Activated CD4-positive, alpha-beta T cell treated with anti-CD3 and anti-CD28 coated beads for 36 hours (primary cell): ENCODE measurements at regions not wholly inside any gene's neighbourhood (a gene's known extent, or its start where the extent isn't known, plus 50 kb on each side); places are given as distances from the start of the nearest gene placed in this dataset.

Experiments
- ATAC-seq: fragments of 200-7000 bp; cut with Tn5 transposase; one replicate; pipeline ENCODE4 v1.10.0; 2021; ENCODE audit warnings: mild to moderate bottlenecking, moderate library complexity
- CTCF ChIA-PET: fragments of 350-600 bp; sonication (Branson Sonifier 250); formaldehyde crosslinking; loops from one replicate; lab custom pipeline; 2021; ENCODE audit warnings: antibody characterized with exemption; lab: Charles Lee
- POLR2A ChIA-PET: fragments of 350-600 bp; sonication (Branson Sonifier 250); formaldehyde crosslinking; loops from one replicate; lab custom pipeline; 2021; ENCODE audit warnings: antibody characterized with exemption, inconsistent platforms; lab: Charles Lee
- DNase-seq: peaks from one replicate; pipeline ENCODE4 v3.0.0-alpha.2; 2020
- H3K27ac Mint-ChIP-seq: one replicate; pipeline ENCODE4 v1.8.0; 2021; ENCODE audit warnings: mixed read lengths
- H3K27me3 Mint-ChIP-seq: one replicate; pipeline ENCODE4 v1.8.0; 2021; ENCODE audit warnings: mixed read lengths
- H3K36me3 Mint-ChIP-seq: one replicate; pipeline ENCODE4 v1.8.0; 2021; ENCODE audit warnings: low read depth, mixed read lengths
- H3K4me1 Mint-ChIP-seq: one replicate; pipeline ENCODE4 v1.8.0; 2021; ENCODE audit warnings: mixed read lengths
- H3K4me3 Mint-ChIP-seq: one replicate; pipeline ENCODE4 v1.8.0; 2021; ENCODE audit warnings: mild to moderate bottlenecking, moderate library complexity, mixed read lengths
- H3K9me3 Mint-ChIP-seq: one replicate; pipeline ENCODE4 v1.8.0; 2021; ENCODE audit warnings: low read depth, mixed read lengths
- intact Hi-C, 2 experiments: fragments of 100-400 bp; cut with DNase I in 1 of 2; cut with micrococcal nuclease in 1 of 2; formaldehyde crosslinking; loops; one replicate each; pipeline versions ENCODE4 v1.14.2 to v1.15.1; 2022 to 2024; cut with DNase I, micrococcal nuclease

DNA sequence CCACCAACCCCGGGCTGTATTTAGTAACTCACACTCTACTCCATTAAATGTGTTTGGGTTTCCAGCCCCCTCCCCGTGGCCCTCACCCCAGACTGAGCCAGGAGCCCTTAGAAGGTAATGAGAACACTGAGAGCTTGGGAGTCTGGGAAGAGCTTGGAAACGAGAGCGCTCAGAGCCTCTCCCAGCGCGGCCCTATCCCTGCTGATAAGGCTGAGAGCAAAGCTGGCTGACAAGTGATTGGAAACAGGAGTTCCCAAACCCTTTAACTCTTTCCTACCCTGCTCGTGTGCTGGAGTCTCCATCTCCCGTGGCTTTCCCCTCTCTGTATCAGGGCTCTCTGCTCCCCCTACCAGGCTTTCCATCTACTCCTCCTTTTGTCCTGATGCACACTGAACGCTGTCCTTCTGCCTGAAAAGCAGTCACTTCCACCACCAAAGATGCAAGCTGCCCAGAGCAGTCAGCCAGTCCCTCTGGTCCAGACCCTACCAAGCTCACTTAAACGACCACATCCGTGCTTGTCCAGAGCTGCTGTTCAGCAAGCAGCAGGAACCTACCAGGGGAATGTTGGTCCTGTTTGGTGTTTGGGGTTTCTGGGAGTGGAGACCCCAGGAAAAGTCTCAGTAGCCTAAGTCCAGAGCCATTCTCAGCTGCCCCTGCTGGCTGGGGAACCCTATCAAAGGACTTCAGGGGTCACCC is 100.0 kb upstream of the PKDCC start:
- Mint-ChIP-seq H3K4me3 (no peak overlapping the region), H3K4me1 (no peaks in the 10 kb centered on the region), H3K27me3 (peaks cover 9% of the 10 kb centered on the region), H3K9me3 (no peaks in the 10 kb centered on the region), H3K27ac (no peak overlapping the region), H3K36me3 (no peaks in the 10 kb centered on the region)
- POLR2A ChIA-PET: no interaction called here
- CTCF ChIA-PET: interaction anchor here (1.5 kb wide), 1 partner anchor 107 kb away, joined by 3 read pairs; no protein-coding TSS in a partner anchor
- DNase-seq (no peak), ATAC-seq (no peak)
- intact Hi-C loops: no loop called here

DNA sequence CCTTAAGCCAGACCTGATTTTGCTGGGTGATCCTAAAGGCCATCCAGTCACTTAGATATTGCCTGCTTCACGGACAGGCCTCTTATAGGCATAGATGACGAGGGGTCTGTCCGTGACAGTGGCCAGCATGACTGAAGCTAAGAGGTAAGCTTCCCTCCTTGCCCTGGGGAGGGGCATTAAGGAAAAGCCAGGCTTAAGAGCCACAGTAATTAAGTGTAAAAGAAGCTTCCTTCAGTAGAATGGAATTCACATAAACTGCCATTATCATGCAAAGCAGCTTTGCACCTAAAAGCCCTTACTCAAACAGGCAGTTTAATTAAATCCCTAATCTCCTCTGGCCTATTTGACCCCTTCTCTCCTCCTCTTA is 99.4 kb upstream of the PKDCC start:
- Mint-ChIP-seq H3K4me3 (no peak overlapping the region), H3K4me1 (peaks cover 2% of the 10 kb centered on the region), H3K27me3 (peaks cover 8% of the 10 kb centered on the region), H3K27ac (no peak overlapping the region), H3K36me3 (no peaks in the 10 kb centered on the region), H3K9me3 (no peaks in the 10 kb centered on the region)
- CTCF ChIA-PET: no interaction called here
- DNase-seq: no peak
- intact Hi-C loops: no loop called here
- no peak for ATAC-seq
- POLR2A ChIA-PET: no interaction called here

DNA sequence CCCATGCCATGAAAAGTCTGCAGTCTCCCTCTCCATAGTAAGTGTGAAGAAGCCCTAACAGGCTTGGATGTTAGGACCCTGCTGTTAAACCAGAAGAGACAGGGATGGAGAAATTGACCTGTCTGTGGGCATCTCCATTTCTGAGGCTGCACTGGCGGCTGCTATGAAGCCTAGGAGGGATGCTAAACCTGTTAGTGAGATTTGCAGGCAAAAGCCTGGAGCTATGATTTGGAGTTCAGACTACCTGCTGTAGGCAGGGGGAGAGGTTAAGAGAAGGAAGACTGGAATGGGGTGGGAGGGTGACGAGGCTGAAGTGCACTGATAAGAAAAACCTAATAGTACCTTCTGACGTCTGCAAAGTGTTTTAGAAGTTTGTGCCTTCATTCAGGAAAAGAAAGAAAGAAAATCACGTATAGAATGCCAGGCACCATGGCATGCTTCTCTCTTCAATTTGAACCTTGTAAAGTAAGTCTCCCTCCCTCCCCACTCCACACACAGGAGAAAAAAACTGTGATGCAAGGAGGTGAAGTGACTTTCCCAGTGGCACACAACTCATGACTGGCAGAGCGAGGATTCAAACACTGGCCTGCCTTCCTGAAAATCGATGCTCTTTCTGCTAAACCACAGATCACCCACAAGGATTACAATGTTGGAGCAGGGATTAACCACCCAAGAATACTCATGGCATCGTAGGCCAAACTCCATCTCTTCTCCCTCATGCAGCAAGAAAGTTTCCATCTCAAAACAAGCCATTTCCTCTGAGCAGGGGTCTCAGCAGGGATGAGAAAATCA is 98.5 kb upstream of the PKDCC start:
- ChIA-PET POLR2A (no interaction called here), CTCF (interaction anchor here (0.6 kb wide), 1 partner anchor 138 kb away, joined by 3 read pairs; no protein-coding TSS in a partner anchor)
- Mint-ChIP-seq H3K4me1 (peaks cover 5% of the 10 kb centered on the region), H3K9me3 (no peaks in the 10 kb centered on the region), H3K36me3 (no peaks in the 10 kb centered on the region), H3K4me3 (no peak overlapping the region), H3K27me3 (peaks cover 2% of the 10 kb centered on the region), H3K27ac (no peak overlapping the region)
- ATAC-seq: no peak
- intact Hi-C loops: no loop called here
- no peak for DNase-seq

DNA sequence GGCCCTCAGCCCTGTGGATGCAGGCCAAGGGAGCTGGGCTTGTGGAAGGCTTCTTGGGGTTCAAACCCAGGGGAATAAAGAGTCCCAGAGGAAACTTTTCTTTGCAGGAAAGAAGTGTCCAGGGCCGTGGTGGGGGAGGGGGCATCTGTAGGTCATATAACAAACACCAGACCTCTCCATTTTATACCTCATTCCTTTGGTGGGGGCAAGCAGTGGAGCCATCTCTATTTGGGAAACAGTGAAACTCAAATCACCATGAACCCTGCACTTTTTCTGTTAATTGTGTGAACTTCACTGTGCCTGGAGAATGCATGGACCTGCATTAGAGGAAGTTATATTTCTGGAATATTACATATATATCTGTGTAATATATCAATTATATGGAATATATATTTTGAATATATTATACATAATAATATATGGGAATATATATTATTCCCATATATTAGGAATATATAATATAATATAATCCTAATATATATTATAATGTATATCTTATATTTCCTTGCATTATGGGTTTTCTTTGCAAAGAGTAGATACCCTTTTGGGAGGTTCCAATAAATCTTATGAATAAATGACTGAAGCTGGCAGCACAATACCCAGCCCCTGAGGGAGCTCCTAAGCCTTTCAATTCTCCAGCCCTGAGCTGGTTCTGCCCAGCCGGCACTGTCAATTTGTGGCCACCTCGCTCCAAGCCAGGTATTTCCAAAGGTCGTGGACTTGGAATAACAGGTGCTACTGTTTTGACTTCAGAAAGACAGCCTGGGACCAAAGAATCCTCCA is 97.7 kb upstream of the PKDCC start:
- ChIA-PET CTCF (no interaction called here), POLR2A (no interaction called here)
- DNase-seq (no peak), ATAC-seq (no peak)
- no peaks in the 10 kb centered on the region for H3K9me3 Mint-ChIP-seq
- intact Hi-C loops: no loop called here
- peaks cover 2% of the 10 kb centered on the region for H3K27me3 Mint-ChIP-seq
- no peak overlapping the region for H3K4me3 Mint-ChIP-seq
- peaks cover 5% of the 10 kb centered on the region for H3K4me1 Mint-ChIP-seq
- H3K27ac Mint-ChIP-seq: no peak overlapping the region
- no peaks in the 10 kb centered on the region for H3K36me3 Mint-ChIP-seq

DNA sequence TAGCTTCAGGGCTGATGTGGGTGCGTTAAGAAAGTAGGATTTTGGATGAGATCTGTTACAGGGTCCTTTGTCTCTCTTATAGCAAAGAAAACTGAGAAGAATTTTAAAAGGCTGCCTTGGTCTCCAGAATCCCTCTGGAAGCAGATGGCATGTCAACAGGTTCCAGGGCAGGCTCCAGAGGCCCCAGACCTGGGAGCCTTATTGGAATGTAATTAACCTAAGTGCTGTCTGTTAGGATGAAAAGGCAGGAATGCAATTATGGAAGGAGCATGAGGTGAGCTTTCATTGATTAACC is 97.2 kb upstream of the PKDCC start:
- Mint-ChIP-seq H3K27me3 (peaks cover 2% of the 10 kb centered on the region), H3K4me3 (no peak overlapping the region), H3K4me1 (peaks cover 5% of the 10 kb centered on the region), H3K36me3 (no peaks in the 10 kb centered on the region), H3K9me3 (no peaks in the 10 kb centered on the region), H3K27ac (no peak overlapping the region)
- ATAC-seq (no peak), DNase-seq (no peak)
- CTCF ChIA-PET: no interaction called here
- POLR2A ChIA-PET: interaction anchor here (0.6 kb wide), 1 partner anchor 1768 kb away, joined by 8 read pairs; no protein-coding TSS in a partner anchor
- intact Hi-C loops: no loop called here

DNA sequence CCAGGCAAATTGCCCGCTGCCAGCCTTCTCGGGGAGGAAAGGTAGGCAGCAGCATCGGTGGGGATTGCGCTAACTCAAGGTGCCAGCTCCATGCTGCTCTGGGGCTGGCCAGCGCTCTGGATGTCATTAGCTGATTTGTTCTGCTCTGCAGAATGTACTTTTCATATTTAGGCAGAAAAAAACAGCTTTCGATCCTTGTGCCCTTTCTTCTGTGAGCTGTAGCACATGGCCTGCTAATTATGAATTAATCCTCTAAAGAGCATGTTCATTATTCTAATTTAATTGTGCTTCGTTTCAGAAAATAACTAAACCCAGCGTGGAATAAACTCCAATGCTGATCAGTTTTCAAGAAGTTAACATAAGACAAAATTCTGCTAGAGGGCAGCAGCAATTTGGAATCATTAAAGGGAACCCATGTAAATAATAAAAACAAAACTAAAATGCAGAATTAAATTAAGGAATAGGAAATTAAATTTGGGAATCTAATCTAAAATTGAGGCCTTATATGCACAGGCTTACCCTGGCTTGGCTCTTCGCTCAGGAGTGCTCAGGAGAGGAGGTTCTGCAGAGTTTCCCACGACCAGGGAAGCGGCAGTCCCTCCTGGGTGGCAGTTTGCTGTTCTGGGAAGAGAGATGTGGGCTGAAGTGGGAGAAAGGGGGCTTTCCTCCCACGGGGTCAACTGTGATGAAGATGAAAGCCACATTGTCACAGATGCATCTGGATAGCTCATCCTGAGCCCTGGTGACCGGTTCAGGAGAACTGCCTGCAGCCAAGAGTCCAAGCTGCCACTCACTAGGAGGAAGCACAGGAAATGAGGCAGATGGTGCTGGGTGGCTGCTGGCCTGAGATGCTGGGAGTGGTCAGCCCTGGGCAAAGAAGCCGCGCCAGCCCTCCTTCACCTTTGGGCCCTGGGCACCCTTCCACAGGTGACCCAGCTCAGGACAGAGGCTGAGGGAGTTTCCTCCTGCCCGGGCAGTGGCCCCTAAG is 93.2 kb upstream of the PKDCC start:
- POLR2A ChIA-PET: no interaction called here
- intact Hi-C loops: no loop called here
- ATAC-seq: no peak
- no peak for DNase-seq
- no peaks in the 10 kb centered on the region for H3K36me3 Mint-ChIP-seq
- H3K4me1 Mint-ChIP-seq: peaks cover 5% of the 10 kb centered on the region
- CTCF ChIA-PET: no interaction called here
- no peaks in the 10 kb centered on the region for H3K9me3 Mint-ChIP-seq
- no peak overlapping the region for H3K4me3 Mint-ChIP-seq
- H3K27me3 Mint-ChIP-seq: peaks cover 2% of the 10 kb centered on the region
- no peak overlapping the region for H3K27ac Mint-ChIP-seq

DNA sequence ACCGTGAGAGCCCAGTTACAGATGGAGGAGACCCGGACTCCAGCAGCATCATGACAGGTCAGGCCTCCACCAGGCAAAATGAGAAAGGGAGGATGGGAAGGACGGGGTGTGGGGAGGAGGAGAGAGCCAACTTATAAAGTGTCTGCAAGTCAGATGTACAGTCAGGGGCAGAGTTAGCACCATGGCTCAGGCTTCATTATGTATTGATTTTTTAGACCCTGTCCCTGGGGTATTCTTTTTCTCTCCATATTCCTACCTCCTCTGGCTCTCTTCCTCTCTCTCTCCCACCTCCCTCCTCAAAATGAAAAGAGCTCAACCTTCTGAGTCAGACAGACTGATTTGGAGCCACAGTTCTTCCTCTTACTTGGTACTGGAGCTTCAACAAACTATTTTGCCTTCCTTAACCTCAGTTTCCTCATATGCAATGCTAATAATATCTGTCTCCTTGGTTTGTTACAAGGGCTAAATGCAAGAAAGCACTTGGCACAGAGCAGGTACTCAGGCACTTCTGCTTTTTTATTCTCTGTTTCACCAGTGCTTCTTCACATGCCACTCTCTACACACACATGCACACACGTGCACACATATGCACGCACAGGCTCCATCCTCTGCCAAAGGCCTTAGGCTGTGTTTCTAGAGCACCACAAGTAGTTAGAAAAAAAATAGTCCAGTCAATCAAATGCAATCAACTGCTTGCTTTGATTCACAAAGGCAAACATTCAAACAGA is 92.3 kb upstream of the PKDCC start:
- Mint-ChIP-seq H3K9me3 (no peaks in the 10 kb centered on the region), H3K4me1 (peaks cover 5% of the 10 kb centered on the region), H3K4me3 (no peak overlapping the region), H3K27me3 (peaks cover 5% of the 10 kb centered on the region), H3K36me3 (no peaks in the 10 kb centered on the region), H3K27ac (no peak overlapping the region)
- DNase-seq (no peak), ATAC-seq (no peak)
- POLR2A ChIA-PET: no interaction called here
- intact Hi-C loops: no loop called here
- CTCF ChIA-PET: no interaction called here

DNA sequence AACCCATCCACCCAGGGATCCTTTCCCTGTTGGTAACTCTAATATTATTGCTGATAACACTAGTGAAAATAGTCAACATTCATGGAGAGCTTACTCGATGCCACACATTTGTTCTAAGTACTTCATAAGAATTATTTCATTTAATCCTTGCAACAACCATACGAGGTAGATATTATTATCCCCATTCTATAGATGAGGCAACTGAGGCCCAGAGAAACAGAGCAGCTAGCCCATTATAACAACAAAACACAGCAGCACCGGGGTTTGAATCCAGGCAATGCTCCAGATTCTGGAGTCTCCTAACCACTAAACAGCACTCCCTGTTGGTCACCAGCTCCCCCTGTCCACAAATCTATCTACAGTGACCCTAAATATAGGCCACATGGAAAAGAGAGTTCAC is 90.4 kb upstream of the PKDCC start:
- peaks cover 6% of the 10 kb centered on the region for H3K27me3 Mint-ChIP-seq
- no peaks in the 10 kb centered on the region for H3K9me3 Mint-ChIP-seq
- peaks cover 5% of the 10 kb centered on the region for H3K4me1 Mint-ChIP-seq
- intact Hi-C loops: no loop called here
- ATAC-seq (no peak), DNase-seq (no peak)
- no peaks in the 10 kb centered on the region for H3K36me3 Mint-ChIP-seq
- H3K4me3 Mint-ChIP-seq: no peak overlapping the region
- ChIA-PET POLR2A (no interaction called here), CTCF (interaction anchor here (0.6 kb wide), 1 partner anchor 21 kb away, joined by 3 read pairs; no protein-coding TSS in a partner anchor)
- H3K27ac Mint-ChIP-seq: no peak overlapping the region

DNA sequence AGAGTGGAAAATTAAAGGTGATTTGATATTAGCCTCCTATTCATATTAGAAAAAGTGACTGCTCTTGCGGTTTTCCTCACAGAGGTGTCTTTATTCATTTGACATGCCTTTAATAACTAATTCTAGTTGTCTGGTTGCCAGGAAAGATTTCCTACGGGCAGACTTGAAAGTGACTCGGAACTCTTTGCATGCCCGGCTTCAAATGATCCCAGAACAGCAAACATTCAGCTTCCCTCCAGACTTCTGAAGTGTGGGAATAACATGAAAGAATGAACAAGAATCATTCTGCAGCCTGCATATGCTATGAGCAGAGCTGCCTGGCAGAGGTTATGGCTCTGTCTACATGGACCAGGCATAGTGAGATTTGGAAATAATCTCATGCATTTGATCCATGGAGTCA is 89.6 kb upstream of the PKDCC start:
- POLR2A ChIA-PET: no interaction called here
- Mint-ChIP-seq H3K9me3 (no peaks in the 10 kb centered on the region), H3K4me1 (peaks cover 5% of the 10 kb centered on the region), H3K27me3 (peaks cover 6% of the 10 kb centered on the region), H3K27ac (no peak overlapping the region), H3K36me3 (no peaks in the 10 kb centered on the region), H3K4me3 (no peak overlapping the region)
- CTCF ChIA-PET: interaction anchor here (0.6 kb wide), 1 partner anchor 22 kb away, joined by 3 read pairs; no protein-coding TSS in a partner anchor
- DNase-seq (no peak), ATAC-seq (no peak)
- intact Hi-C loops: no loop called here

DNA sequence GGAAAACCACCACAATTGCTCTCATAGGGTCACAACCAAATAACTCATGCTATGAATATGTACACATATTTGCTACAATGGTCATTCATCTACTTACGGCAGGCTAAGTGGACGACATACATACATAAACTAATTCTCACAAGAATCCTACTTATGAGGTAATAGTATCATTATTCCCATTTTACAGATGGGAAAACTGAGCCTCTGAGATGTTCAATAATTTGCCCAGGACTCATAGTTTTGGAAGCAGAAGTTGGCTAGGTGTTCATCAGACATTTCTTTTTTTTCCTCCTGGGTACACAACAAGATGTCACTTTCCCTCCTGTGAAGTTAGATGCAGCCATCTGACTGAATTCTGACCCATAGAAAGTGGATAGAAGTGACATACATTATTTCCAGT is 89.0 kb upstream of the PKDCC start:
- DNase-seq (no peak), ATAC-seq (no peak)
- ChIA-PET CTCF (interaction anchor here (0.7 kb wide), 1 partner anchor 160 kb away, joined by 3 read pairs; no protein-coding TSS in a partner anchor), POLR2A (no interaction called here)
- Mint-ChIP-seq H3K27ac (no peak overlapping the region), H3K4me3 (no peak overlapping the region), H3K36me3 (no peaks in the 10 kb centered on the region), H3K4me1 (no peaks in the 10 kb centered on the region), H3K27me3 (peaks cover 6% of the 10 kb centered on the region), H3K9me3 (no peaks in the 10 kb centered on the region)
- intact Hi-C loops: no loop called here
